Fibroblast of lung (primary cell): ENCODE measurements at regions not wholly inside any gene's neighbourhood (a gene's known extent, or its start where the extent isn't known, plus 50 kb on each side); places are given as distances from the start of the nearest gene placed in this dataset.

Source experiments
- DNase-seq, 2 donors: peaks; one replicate each; pipeline versions ENCODE4 v3.0.0 to v3.0.0-alpha.2; 2010; ENCODE audit warnings: low read depth in 2 of 2
- H2AFZ ChIP-seq: 2 replicates; pipeline ENCODE4 v1.5.1; 2012; ENCODE audit warnings: low read length, control low read depth, inconsistent platforms
- H3K27ac ChIP-seq: 2 replicates; pipeline ENCODE4 v1.5.1; 2011; ENCODE audit warnings: low read length, control low read depth; ENCODE audit not compliant: insufficient read depth
- H3K27me3 ChIP-seq: 2 replicates; pipeline ENCODE4 v1.5.1; 2011; ENCODE audit warnings: mild to moderate bottlenecking, low read length; ENCODE audit not compliant: control insufficient read depth, insufficient read depth
- H3K36me3 ChIP-seq: 2 replicates; pipeline ENCODE4 v1.5.1; 2011; ENCODE audit warnings: low read length; ENCODE audit not compliant: control insufficient read depth, insufficient read depth
- H3K4me1 ChIP-seq: 2 replicates; pipeline ENCODE4 v1.5.1; 2011; ENCODE audit warnings: low read length; ENCODE audit not compliant: control insufficient read depth, insufficient read depth; ENCODE audit errors: extremely low read depth
- H3K4me2 ChIP-seq: 2 replicates; pipeline ENCODE4 v1.5.1; 2011; ENCODE audit warnings: low read length, control low read depth; ENCODE audit not compliant: insufficient read depth; ENCODE audit errors: extremely low read depth
- H3K4me3 ChIP-seq, 4 experiments: fragments of 200-600 bp in 1 of 4; sonication (generic) in 1 of 4; replicated peaks in 1 of 4; 2 replicates each; pipeline ENCODE4 v1.5.1; 2011 to 2016; ENCODE audit warnings: low read length in 4 of 4, low read depth in 3 of 4, mild to moderate bottlenecking in 3 of 4, control low read depth in 2 of 4, inconsistent platforms in 1 of 4, mixed read lengths in 1 of 4; ENCODE audit not compliant: insufficient read depth in 1 of 4; ENCODE audit errors: control extremely low read depth in 1 of 4
- H3K79me2 ChIP-seq: 2 replicates; pipeline ENCODE4 v1.5.1; 2012; ENCODE audit warnings: mild to moderate bottlenecking, low read length, inconsistent platforms; ENCODE audit not compliant: control insufficient read depth, insufficient read depth
- H3K9ac ChIP-seq: 2 replicates; pipeline ENCODE4 v1.5.1; 2011; ENCODE audit warnings: mild to moderate bottlenecking, low read length, control low read depth; ENCODE audit not compliant: insufficient read depth
- H3K9me3 ChIP-seq: 2 replicates; pipeline ENCODE4 v1.5.1; 2012; ENCODE audit warnings: low read depth, low read length; ENCODE audit not compliant: control insufficient read depth, insufficient read depth
- H4K20me1 ChIP-seq: 2 replicates; pipeline ENCODE4 v1.5.1; 2011; ENCODE audit warnings: low read length; ENCODE audit not compliant: control insufficient read depth, insufficient read depth; ENCODE audit errors: extremely low read depth
- CTCF ChIP-seq, 2 donors: IDR thresholded peaks in 1 of 2; conservative IDR thresholded peaks in 1 of 2; 1 replicate in 1 of 2; 2 replicates in 1 of 2; pipeline ENCODE4 v1.5.1; 2011 to 2012; ENCODE audit warnings: low read length in 2 of 2, control low read depth in 1 of 2, inconsistent platforms in 1 of 2, low read depth in 1 of 2, mild to moderate bottlenecking in 1 of 2
- EZH2 ChIP-seq: IDR thresholded peaks from 2 replicates; pipeline ENCODE4 v1.5.1; 2012; ENCODE audit warnings: low read length, control low read depth, mild to moderate bottlenecking; ENCODE audit errors: missing control alignments

DNA sequence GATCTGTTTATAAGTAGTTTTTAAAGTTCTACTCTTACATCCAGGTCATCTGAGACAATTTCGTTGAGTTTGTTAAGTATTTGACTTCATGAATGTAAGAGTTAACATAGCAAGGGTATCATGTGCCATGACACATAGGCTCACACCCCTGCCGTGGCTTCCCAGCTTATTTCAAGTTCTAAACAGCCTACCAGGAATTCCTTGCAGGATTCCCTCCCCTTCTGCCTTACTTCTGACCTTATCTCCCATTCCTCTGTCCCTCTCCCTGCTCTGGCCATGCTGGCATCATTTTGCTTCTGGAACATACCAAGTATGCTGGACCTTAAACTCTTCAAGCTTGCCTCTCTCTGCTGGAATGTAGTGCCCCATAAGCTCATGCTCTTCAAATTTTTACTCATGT, 369.9 kb upstream of the PCDH7 start:
- Histone ChIP-seq H3K9ac (no peak overlapping the region), H4K20me1 (no peaks in the 10 kb centered on the region), H3K4me3 (no peak overlapping the region), H3K36me3 (no peaks in the 10 kb centered on the region), H3K79me2 (no peaks in the 10 kb centered on the region), H3K27ac (no peak overlapping the region), H3K4me2 (no peak overlapping the region), H3K4me1 (no peaks in the 10 kb centered on the region), H3K27me3 (no peaks in the 10 kb centered on the region), H2AFZ (no peak overlapping the region), H3K9me3 (no peaks in the 10 kb centered on the region)
- no peak for TF ChIP-seq CTCF (conservative IDR thresholded peaks at IDR 0.05 in 1 of 2, IDR thresholded peaks at IDR 0.05 in 1 of 2; ENCODE audit: low read depth in 1 of 2, low read length in 2 of 2)
- TF ChIP-seq EZH2 = no peak
- DNase-seq = no peak

GRCh38 chr4:30354605-30355004, 365.6 kb upstream of the PCDH7 start:
- Histone ChIP-seq H4K20me1 (no peaks in the 10 kb centered on the region), H3K4me1 (no peaks in the 10 kb centered on the region), H3K4me3 (no peak overlapping the region), H3K9me3 (no peaks in the 10 kb centered on the region), H2AFZ (no peak overlapping the region), H3K27ac (no peak overlapping the region), H3K9ac (no peak overlapping the region), H3K27me3 (no peaks in the 10 kb centered on the region), H3K79me2 (no peaks in the 10 kb centered on the region), H3K36me3 (no peaks in the 10 kb centered on the region), H3K4me2 (no peak overlapping the region)
- no peak for DNase-seq
- TF ChIP-seq EZH2 = no peak
- no peak for TF ChIP-seq CTCF (conservative IDR thresholded peaks at IDR 0.05 in 1 of 2, IDR thresholded peaks at IDR 0.05 in 1 of 2; ENCODE audit: low read depth in 1 of 2, low read length in 2 of 2)

DNA sequence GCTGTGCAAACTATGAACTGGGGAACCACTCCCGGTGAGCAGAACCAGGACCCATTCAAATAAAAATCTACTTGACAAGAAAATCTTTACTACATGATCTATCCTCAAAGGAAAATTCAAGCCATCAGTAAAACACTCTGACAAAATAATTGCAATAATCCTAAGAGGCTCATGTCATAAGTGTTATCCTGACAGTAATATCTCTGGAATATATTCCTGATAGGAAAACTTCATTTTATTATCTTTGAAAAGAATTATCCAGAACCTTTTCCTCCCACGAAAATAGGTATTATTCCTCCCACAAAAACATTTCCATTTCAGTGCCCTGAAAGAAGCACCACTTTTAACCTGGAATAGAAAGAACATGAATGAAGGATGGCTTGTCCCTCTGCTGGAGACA, 357.7 kb upstream of the PCDH7 start:
- no peaks in the 10 kb centered on the region for H3K27me3 ChIP-seq
- H3K79me2 ChIP-seq = no peaks in the 10 kb centered on the region

More for the DNA sequence above, 357.7 kb upstream of the PCDH7 start:
- H3K4me3 ChIP-seq = no peak overlapping the region
- no peaks in the 10 kb centered on the region for H4K20me1 ChIP-seq
- no peak overlapping the region for H2AFZ ChIP-seq
- H3K4me2 ChIP-seq = no peak overlapping the region
- H3K4me1 ChIP-seq = no peaks in the 10 kb centered on the region
- DNase-seq = no peak
- no peak overlapping the region for H3K27ac ChIP-seq
- H3K9ac ChIP-seq = no peak overlapping the region
- H3K36me3 ChIP-seq = no peaks in the 10 kb centered on the region
- TF ChIP-seq EZH2 (no peak), CTCF (conservative IDR thresholded peaks at IDR 0.05 in 1 of 2, IDR thresholded peaks at IDR 0.05 in 1 of 2; ENCODE audit: low read depth in 1 of 2, low read length in 2 of 2) (no peak)
- H3K9me3 ChIP-seq = no peaks in the 10 kb centered on the region
